GM12892 (cell line): ENCODE measurements at regions not wholly inside any gene's neighbourhood (a gene's known extent, or its start where the extent isn't known, plus 50 kb on each side); places are given as distances from the start of the nearest gene placed in this dataset.

ENCODE experiments used
- POLR2A ChIP-seq: IDR thresholded peaks from 2 replicates; pipeline ENCODE4 v1.6.1; 2011; ENCODE audit warnings: low read depth, low read length, control low read depth
- POLR2AphosphoS5 ChIP-seq: IDR thresholded peaks from 2 replicates; pipeline ENCODE4 v1.6.1; 2011; ENCODE audit warnings: low read depth, low read length, control low read depth

GRCh38 chr10:120039046-120039445 lies 146.5 kb downstream of the SEC23IP start:
- TF ChIP-seq POLR2AphosphoS5 (no peak), POLR2A (no peak)
